Central memory CD8-positive, alpha-beta T cell (primary cell): ENCODE measurements at regions not wholly inside any gene's neighbourhood (a gene's known extent, or its start where the extent isn't known, plus 50 kb on each side); places are given as distances from the start of the nearest gene placed in this dataset.

Experiments used
- ATAC-seq: fragments of 150-1000 bp; cut with Tn5 transposase; replicated peaks from 2 replicates; pipeline ENCODE4 v1.10.0; 2022; ENCODE audit warnings: mild to moderate bottlenecking, moderate FRiP score, moderate number of reproducible peaks; ENCODE audit not compliant: poor library complexity, severe bottlenecking; ENCODE audit errors: extremely low read depth
- DNase-seq, 2 donors: peaks; one replicate each; pipeline ENCODE4 v3.0.0; 2021; ENCODE audit warnings: low spot score in 2 of 2
- H3K27ac Mint-ChIP-seq: one replicate; pipeline ENCODE4 v1.8.0; 2022; ENCODE audit warnings: low read depth, mild to moderate bottlenecking, moderate library complexity, mixed read lengths
- H3K27me3 Mint-ChIP-seq: one replicate; pipeline ENCODE4 v1.8.0; 2022; ENCODE audit warnings: mixed read lengths
- H3K36me3 Mint-ChIP-seq: one replicate; pipeline ENCODE4 v1.8.0; 2022; ENCODE audit warnings: mild to moderate bottlenecking, moderate library complexity, mixed read lengths; ENCODE audit not compliant: insufficient read depth
- H3K4me1 Mint-ChIP-seq: one replicate; pipeline ENCODE4 v1.8.0; 2022; ENCODE audit warnings: mixed read lengths
- H3K4me3 Mint-ChIP-seq: one replicate; pipeline ENCODE4 v1.8.0; 2022; ENCODE audit warnings: mild to moderate bottlenecking, moderate library complexity, mixed read lengths
- H3K9me3 Mint-ChIP-seq: one replicate; pipeline ENCODE4 v1.8.0; 2022; ENCODE audit warnings: mixed read lengths

DNA sequence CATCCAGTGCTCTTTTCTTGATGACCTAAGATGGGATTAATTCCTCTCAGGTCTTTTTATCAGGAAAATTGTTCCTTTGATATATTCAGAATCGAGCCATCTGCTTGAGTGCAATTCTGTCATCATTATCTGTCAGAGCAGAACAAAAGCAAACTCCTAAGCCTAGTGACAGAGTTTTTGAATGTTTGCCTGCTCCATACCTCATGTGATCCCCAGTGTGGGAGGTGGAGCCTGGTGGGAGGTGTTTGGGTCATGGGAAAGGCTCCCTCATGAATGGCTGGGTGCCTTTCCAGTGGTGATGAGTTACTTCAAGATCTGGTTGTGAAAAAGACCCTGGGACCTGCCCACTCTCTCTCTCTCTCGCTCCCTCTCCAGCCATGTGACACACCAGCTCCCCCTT is 628.2 kb downstream of the CDH11 start:
- H3K27ac Mint-ChIP-seq = no peak overlapping the region
- ATAC-seq (no peak), DNase-seq (no peak)
- no peaks in the 10 kb centered on the region for H3K4me1 Mint-ChIP-seq
- no peak overlapping the region for H3K4me3 Mint-ChIP-seq
- no peaks in the 10 kb centered on the region for H3K36me3 Mint-ChIP-seq
- peaks cover 20% of the 10 kb centered on the region for H3K9me3 Mint-ChIP-seq
- H3K27me3 Mint-ChIP-seq = no peaks in the 10 kb centered on the region

- Mint-ChIP-seq H3K27ac (no peak overlapping the region), H3K27me3 (no peaks in the 10 kb centered on the region), H3K4me3 (no peak overlapping the region), H3K36me3 (no peaks in the 10 kb centered on the region), H3K9me3 (peaks cover 24% of the 10 kb centered on the region), H3K4me1 (no peaks in the 10 kb centered on the region)
- no peak for DNase-seq
- no peak for ATAC-seq
Observed at GRCh38 chr16:64489449-64489848, 632.4 kb downstream of the CDH11 start.

DNA sequence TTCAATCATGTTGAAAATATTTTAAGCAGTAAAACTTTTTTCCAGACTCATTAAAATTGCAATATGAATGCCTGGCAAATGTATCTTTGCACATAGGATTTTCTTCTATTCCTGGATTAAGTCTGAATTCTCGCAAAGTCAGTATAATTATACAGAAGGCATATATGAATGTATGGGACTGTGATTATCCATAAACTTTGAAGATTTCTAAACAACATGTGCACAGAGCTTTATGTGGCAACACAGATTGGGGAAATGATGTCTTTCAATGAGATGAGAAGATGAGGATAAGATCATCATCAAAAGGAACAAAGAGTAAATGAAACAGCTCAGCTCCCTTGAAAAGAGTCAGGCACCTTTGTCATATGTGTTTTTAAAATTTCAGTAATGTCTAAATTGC is 635.3 kb downstream of the CDH11 start:
- Mint-ChIP-seq H3K36me3 (no peaks in the 10 kb centered on the region), H3K4me1 (no peaks in the 10 kb centered on the region), H3K4me3 (no peak overlapping the region), H3K9me3 (peaks cover 24% of the 10 kb centered on the region), H3K27ac (no peak overlapping the region), H3K27me3 (no peaks in the 10 kb centered on the region)
- DNase-seq (no peak), ATAC-seq (no peak)

- Mint-ChIP-seq H3K9me3 (peaks cover 12% of the 10 kb centered on the region), H3K27ac (no peak overlapping the region), H3K27me3 (no peaks in the 10 kb centered on the region), H3K4me3 (no peak overlapping the region), H3K4me1 (no peaks in the 10 kb centered on the region), H3K36me3 (no peaks in the 10 kb centered on the region)
- ATAC-seq (no peak), DNase-seq (no peak)
Observed at GRCh38 chr16:64481497-64481896, 640.4 kb downstream of the CDH11 start.

- Mint-ChIP-seq H3K27ac (no peak overlapping the region), H3K27me3 (no peaks in the 10 kb centered on the region), H3K4me3 (no peak overlapping the region), H3K36me3 (no peaks in the 10 kb centered on the region), H3K9me3 (peaks cover 13% of the 10 kb centered on the region), H3K4me1 (no peaks in the 10 kb centered on the region)
- no peak for DNase-seq
- ATAC-seq = no peak
Observed at GRCh38 chr16:64478252-64478906, 643.5 kb downstream of the CDH11 start.

DNA sequence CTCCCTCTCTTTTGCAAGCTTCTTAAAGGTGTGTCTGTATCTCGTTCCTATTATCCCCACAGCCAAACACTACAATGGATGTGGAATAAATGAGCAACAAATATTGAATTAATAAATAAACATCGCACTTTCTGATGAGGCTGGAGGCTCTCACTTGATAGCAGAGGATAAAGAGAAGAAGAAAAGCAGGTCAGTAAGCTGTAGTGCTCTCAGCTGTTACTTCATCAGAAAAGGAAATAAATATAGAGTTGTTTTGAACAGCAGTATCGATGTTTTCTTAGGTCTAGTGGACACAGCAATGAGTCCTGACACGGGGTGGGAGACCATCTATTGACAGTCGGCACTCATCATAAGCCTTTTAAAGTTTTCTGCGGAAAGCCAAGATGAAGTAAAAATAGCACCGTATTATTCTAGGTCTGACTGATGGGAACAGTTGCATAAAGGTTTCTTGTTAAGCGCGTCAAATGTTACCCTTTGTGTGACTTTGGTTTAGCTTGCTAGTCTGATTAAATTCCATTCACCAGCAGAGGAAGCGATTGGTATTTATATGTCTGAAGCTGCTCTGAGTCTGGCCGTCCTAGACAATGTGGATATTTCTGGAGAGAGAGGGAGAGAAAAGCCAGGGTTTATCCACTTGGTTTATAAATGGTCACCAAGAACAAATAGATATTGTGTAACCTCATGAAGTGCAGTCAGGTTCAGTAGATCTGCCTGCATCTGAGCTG is 646.1 kb downstream of the CDH11 start:
- no peaks in the 10 kb centered on the region for H3K27me3 Mint-ChIP-seq
- no peak overlapping the region for H3K4me3 Mint-ChIP-seq
- H3K9me3 Mint-ChIP-seq = peaks cover 15% of the 10 kb centered on the region
- no peaks in the 10 kb centered on the region for H3K4me1 Mint-ChIP-seq
- DNase-seq (no peak), ATAC-seq (no peak)
- H3K27ac Mint-ChIP-seq = no peak overlapping the region
- H3K36me3 Mint-ChIP-seq = no peaks in the 10 kb centered on the region

DNA sequence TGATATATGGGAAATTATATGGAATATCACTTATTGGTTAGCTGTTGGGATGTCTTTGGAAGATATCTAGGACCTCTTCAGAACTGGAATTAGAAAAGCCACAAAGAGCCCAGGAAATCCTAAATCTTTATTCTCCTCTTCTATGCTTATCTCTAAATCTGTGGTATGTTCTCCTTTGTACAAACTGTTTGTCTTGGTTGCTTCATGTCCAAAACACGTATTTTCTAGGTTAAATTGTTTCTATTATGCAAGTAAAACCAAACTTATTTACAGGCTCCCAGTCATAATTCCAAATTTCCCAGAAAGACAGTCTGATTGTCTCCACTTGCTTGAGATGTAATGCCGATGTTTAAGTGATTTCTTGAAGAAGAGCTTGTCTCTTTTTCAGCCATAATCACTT is 650.9 kb downstream of the CDH11 start:
- Mint-ChIP-seq H3K9me3 (peaks cover 16% of the 10 kb centered on the region), H3K4me1 (no peaks in the 10 kb centered on the region), H3K27ac (no peak overlapping the region), H3K4me3 (no peak overlapping the region), H3K27me3 (no peaks in the 10 kb centered on the region), H3K36me3 (no peaks in the 10 kb centered on the region)
- ATAC-seq = no peak
- DNase-seq = no peak

DNA sequence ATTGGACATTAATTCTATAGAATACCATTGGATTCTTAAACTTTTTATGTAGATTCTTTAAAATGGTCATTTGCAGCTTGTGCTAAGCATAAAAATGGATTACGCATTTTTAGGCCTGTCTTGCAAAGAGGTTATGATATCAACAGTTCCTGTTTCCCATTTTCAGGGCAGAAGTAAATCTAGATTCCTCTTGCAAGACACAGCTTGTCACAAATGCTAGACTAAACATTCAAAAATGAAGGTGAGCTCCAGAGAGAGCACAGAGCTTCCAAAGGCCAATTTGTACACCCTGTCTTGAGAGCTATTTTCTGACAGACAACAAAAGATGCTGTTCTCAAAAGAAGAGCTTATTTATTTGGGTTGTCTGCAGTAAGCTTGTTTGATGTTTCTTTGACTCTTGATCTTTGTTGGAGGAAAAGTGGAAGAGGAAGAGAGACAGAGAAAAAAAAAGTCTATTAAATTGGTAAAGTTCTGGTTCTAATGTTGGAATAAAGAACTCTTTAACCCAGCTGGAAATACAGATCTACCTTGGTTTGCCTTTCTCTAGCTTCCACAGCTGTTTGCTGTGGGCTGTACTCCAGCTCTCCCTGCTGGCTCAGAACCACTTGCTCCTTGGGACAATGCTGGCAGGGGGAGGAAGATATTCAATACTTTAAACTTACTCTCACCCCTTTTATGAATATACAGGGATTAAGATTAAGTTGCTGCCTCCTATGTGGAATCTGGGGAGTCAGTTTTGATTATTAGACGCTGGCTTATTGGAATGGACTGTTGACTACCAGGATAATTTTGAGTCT is 651.8 kb downstream of the CDH11 start:
- no peak for ATAC-seq
- no peaks in the 10 kb centered on the region for H3K36me3 Mint-ChIP-seq

DNA sequence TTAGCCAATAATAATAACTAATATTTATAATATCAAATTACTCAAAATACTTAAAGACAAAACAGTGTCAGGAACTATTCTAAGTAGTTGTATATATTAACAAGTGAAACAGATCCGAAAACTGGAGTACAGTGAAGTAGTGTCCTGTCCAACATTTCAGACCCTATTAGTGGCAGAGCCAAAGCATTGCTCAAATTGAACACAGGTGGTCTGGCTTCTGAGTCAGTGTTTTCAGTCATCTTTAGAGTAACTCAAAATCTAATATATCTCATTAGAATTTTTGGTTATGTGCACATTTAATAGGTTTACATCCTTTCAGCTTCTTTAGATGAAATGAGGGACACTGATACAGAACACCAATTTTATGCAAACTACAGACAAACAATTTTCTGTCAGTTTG is 652.5 kb downstream of the CDH11 start:
- Mint-ChIP-seq H3K27ac (no peak overlapping the region), H3K9me3 (peaks cover 16% of the 10 kb centered on the region), H3K36me3 (no peaks in the 10 kb centered on the region), H3K4me1 (no peaks in the 10 kb centered on the region), H3K4me3 (no peak overlapping the region), H3K27me3 (no peaks in the 10 kb centered on the region)
- no peak for ATAC-seq
- DNase-seq = no peak

More for the DNA sequence above, 651.8 kb downstream of the CDH11 start:
- peaks cover 16% of the 10 kb centered on the region for H3K9me3 Mint-ChIP-seq
- H3K27ac Mint-ChIP-seq = no peak overlapping the region
- H3K27me3 Mint-ChIP-seq = no peaks in the 10 kb centered on the region
- DNase-seq = no peak
- H3K4me1 Mint-ChIP-seq = no peaks in the 10 kb centered on the region
- no peak overlapping the region for H3K4me3 Mint-ChIP-seq

DNA sequence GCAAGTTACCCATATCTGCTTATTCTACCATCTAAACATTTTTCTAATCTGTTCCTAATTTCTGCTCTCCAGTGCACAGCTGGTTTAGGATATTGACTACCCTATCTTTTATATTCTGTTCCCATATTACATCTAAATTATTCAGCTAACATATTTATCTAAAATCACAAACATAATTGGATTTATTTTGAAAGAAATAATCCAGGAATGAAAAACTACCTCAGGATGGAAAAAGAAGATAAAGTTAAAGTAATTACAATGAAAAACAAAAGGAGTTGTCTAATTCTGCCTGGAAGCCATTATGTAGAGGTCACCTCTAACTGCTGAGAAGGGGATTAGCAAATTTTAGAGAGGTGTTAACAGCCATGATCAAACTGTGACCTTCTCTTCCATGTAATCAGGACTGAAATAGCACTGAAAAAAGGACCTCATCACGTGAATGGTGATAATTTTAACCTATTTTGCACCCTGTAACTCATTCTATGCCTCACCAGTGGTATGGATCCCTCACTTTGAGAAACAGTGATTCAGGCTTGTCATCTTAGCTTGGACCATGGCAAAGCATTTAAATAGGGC is 653.3 kb downstream of the CDH11 start:
- H3K27ac Mint-ChIP-seq = no peak overlapping the region
- H3K27me3 Mint-ChIP-seq = no peaks in the 10 kb centered on the region
- H3K4me3 Mint-ChIP-seq = no peak overlapping the region
- DNase-seq (no peak), ATAC-seq (no peak)
- H3K4me1 Mint-ChIP-seq = no peaks in the 10 kb centered on the region
- peaks cover 10% of the 10 kb centered on the region for H3K9me3 Mint-ChIP-seq
- H3K36me3 Mint-ChIP-seq = no peaks in the 10 kb centered on the region

- Mint-ChIP-seq H3K9me3 (peaks cover 33% of the 10 kb centered on the region), H3K27ac (no peak overlapping the region), H3K27me3 (no peaks in the 10 kb centered on the region), H3K4me3 (no peak overlapping the region), H3K36me3 (no peaks in the 10 kb centered on the region), H3K4me1 (no peaks in the 10 kb centered on the region)
- no peak for ATAC-seq
- DNase-seq = no peak
Observed at GRCh38 chr16:64459821-64460220, 662.0 kb downstream of the CDH11 start.

DNA sequence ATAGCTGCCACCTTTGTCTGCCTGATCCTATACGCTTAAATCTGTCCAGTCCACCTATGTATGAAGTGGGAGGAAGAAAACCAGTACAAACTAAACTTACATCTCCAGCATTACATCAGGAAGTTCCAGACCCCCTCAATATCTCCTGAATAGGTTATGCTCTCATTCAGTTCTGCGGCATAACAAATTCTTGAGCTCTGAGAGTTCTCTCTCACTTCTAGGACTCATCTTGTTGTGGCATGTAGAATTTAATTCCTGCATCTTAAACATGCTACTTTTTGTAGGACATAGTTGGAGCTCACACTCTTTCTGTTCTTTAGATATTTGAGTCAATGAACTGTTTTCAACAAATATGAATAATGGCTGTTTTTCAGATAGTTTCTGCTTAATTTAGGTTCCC is 662.5 kb downstream of the CDH11 start:
- H3K4me3 Mint-ChIP-seq = no peak overlapping the region
- no peak overlapping the region for H3K27ac Mint-ChIP-seq
- ATAC-seq (no peak), DNase-seq (no peak)
- H3K36me3 Mint-ChIP-seq = no peaks in the 10 kb centered on the region
- no peaks in the 10 kb centered on the region for H3K4me1 Mint-ChIP-seq
- H3K9me3 Mint-ChIP-seq = peaks cover 37% of the 10 kb centered on the region
- no peaks in the 10 kb centered on the region for H3K27me3 Mint-ChIP-seq
